Stomach (tissue), 4 donors: ENCODE measurements at regions not wholly inside any gene's neighbourhood (a gene's known extent, or its start where the extent isn't known, plus 50 kb on each side); places are given as distances from the start of the nearest gene placed in this dataset.

Experiments
- CTCF ChIP-seq, 7 experiments: fragments of 450-650 bp in 4 of 7; fragments of 200-600 bp in 3 of 7; sonication (generic) in 3 of 7; IDR thresholded peaks; one replicate each; pipeline ENCODE4 v1.5.1; 2016 to 2019; ENCODE audit warnings: antibody characterized with exemption in 7 of 7, control low read depth in 2 of 7, mild to moderate bottlenecking in 1 of 7
- EP300 ChIP-seq: sonication (generic); formaldehyde crosslinking; IDR thresholded peaks from one replicate; pipeline ENCODE4 v1.6.1; 2017; ENCODE audit warnings: antibody characterized with exemption
- POLR2AphosphoS5 ChIP-seq, 3 donors: sonication (generic); formaldehyde crosslinking; IDR thresholded peaks; one replicate each; pipeline ENCODE4 v1.6.1; 2016; ENCODE audit warnings: antibody characterized with exemption in 3 of 3

GRCh38 chr11:121383716-121384115 lies 68.4 kb upstream of the SORL1 start:
- TF ChIP-seq CTCF (IDR thresholded peaks at IDR 0.05) = no peak
- TF ChIP-seq EP300 = no peak
- TF ChIP-seq POLR2AphosphoS5 (IDR thresholded peaks at IDR 0.05) = no peak
